ENCODE measurements at regions not wholly inside any gene's neighbourhood (a gene's known extent, or its start where the extent isn't known, plus 50 kb on each side); places are given as distances from the start of the nearest gene placed in this dataset.
"Not testable (repeated sequence)": the region's sequence is repeated elsewhere in the genome, so short reads cannot be mapped to it uniquely, and the experiment has no call there.

DNA sequence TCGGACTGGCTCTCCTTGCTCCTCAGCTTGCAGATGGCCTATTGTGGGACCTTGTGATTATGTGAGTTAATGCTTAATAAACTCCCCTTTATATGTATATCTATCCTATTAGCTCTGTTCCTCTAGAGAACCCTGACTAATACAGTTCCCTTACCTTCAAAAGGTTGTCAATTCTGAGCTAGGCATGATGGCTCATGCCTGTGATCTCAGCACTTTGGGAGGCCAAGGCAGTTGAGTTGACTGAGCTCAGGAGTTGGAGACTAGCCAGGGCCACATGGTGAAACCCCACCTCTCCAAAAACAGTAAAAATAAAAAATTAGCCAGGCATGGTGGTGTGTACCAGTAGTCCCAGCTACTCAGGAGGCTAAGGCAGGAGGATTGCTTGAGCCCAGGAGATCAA is 309.4 kb upstream of the DUSP10 start:
- TF ChIP-seq, protein P1, sequence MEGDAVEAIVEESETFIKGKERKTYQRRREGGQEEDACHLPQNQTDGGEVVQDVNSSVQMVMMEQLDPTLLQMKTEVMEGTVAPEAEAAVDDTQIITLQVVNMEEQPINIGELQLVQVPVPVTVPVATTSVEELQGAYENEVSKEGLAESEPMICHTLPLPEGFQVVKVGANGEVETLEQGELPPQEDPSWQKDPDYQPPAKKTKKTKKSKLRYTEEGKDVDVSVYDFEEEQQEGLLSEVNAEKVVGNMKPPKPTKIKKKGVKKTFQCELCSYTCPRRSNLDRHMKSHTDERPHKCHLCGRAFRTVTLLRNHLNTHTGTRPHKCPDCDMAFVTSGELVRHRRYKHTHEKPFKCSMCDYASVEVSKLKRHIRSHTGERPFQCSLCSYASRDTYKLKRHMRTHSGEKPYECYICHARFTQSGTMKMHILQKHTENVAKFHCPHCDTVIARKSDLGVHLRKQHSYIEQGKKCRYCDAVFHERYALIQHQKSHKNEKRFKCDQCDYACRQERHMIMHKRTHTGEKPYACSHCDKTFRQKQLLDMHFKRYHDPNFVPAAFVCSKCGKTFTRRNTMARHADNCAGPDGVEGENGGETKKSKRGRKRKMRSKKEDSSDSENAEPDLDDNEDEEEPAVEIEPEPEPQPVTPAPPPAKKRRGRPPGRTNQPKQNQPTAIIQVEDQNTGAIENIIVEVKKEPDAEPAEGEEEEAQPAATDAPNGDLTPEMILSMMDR (IDR thresholded peaks at IDR 0.05) = not testable (repeated sequence)
- not testable (repeated sequence) for TF ChIP-seq EP300 (IDR thresholded peaks at IDR 0.05)
